Stimulated activated CD4-positive, alpha-beta T cell treated with anti-CD3 and anti-CD28 coated beads, Interleukin-1b, Interleukin-23, amount 100 ng/mL, for 24 hours (primary cell): ENCODE measurements at regions not wholly inside any gene's neighbourhood (a gene's known extent, or its start where the extent isn't known, plus 50 kb on each side); places are given as distances from the start of the nearest gene placed in this dataset.

Experiments used
- DNase-seq, 4 experiments: peaks; one replicate each; pipeline ENCODE4 v3.0.0-alpha.2; 2020; ENCODE audit warnings: low read depth in 4 of 4, low spot score in 1 of 4

DNA sequence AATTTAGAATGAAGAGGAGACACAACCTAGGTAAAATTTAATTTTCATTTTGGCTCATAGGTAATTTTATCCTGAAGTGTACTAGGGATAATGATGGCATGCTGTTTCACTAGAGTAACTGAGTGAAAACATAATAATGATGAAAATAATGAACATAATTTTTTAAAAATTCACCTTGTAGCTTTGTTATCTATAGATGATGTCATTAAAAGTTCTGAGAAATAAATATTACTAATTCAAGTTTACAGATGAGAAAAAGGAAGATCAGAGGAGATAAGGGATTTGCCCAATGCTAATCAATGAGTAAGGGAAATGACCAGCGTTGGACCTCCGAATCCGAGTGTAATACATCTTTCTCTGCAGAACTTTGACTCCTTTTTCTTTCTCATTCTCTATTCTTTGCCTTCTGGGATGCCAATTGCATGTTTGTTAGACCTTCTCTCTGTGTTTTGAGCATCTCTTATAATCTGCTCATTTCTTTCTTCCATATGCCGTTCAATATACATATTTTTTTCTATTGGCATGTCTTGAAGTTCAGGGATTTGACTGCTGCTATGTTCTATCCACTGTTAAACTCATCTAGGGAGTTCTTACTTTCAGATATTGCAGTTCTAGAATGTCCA is 186.5 kb downstream of the SNX19 start:
- DNase-seq: no peak

DNA sequence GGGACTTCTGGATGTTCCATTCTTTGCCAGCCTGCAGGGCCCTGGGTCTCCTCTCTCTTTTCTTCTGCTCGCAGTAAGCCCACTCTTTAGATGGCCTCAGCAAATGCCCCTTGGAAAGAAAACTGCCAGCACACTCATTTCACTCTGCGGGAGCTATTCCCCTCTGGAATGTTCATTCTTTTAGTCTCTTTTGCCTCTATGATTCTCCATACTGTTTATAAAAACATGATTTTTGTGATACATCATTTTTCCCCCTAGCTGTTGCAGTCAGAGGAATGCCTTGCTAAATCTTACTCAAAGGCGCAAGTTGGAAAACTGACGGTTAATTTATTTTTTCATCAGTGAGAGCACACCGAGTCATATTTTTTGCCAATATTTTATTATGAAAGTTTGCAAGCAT is 184.9 kb downstream of the SNX19 start:
- no peak for DNase-seq

GRCh38 chr11:130732476-130732875 is 183.8 kb downstream of the SNX19 start:
- DNase-seq: no peak

- DNase-seq: no peak
These were observed 179.0 kb downstream of the SNX19 start for GRCh38 chr11:130737041-130737830.

DNA sequence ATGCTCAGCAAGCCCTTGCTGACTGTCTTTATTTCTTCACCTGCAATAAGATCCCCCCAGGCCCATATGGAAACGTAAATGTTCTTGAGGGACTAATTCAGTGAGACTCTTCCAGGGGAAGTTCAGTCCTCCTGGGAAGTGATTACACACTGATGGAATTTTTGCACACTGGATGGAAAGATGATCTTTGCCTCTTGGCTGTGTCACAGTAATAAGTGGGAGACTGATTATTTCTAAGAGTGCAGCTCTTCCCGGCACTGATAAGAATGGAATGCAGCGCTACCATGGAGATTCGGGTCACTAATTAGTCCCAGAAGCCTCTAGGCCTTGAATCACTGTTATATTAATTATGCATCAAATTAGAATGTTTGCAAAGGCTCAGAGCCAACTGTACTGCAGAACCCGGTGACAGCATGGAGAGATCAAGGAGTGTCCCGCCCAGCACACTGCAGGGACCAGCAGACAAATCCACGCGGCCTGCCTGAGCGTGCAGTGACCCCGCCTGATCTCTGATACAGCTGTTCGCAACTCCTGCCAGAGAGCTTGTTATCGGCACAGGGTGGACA is 178.3 kb downstream of the SNX19 start:
- no peak for DNase-seq

GRCh38 chr11:130738611-130739010 is 177.7 kb downstream of the SNX19 start:
- no peak for DNase-seq

GRCh38 chr11:130740819-130741218 is 175.5 kb downstream of the SNX19 start:
- no peak for DNase-seq

DNA sequence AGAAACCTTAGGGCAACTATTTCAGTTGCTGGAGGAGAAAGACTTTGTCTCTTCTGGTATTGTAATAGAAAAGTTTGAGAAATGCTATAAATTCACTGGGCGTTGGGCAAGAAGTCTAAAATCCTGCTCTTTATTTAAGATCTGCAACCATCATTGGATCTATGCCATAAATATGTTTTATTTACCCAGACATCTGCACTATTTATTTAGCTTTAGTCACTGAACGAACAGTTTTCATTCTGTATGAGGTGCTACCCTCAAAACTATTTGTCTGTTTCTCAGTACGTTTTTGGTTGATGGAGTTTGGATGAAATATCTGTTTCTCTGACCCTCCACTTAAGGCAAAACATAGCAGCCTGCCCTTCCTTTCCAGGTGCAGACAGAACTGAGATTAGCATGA is 171.5 kb downstream of the SNX19 start:
- DNase-seq: no peak

DNA sequence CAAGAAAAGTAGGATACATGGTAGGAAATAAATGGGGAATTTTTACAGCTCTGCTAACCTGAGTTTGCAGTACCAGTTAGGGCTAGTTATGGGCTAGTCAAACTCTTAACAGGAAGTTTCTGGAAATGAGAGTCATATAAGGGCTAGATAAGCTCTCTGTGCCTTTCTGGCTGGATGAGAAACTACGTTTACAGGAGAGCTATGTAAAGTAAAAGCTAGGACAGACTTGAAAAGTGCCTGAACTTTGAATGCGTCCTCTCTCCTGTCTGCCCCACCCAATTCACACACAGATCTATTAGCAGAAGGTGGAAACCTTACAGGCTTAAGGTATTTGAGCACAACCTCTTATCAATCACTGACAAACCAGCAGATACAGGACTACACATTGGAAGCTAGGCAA is 167.1 kb downstream of the SNX19 start:
- no peak for DNase-seq

- no peak for DNase-seq
These were observed 155.7 kb downstream of the SNX19 start for GRCh38 chr11:130760515-130761125.

- no peak for DNase-seq
These were observed 154.6 kb downstream of the SNX19 start for GRCh38 chr11:130761560-130762220.

GRCh38 chr11:130762638-130763037 is 153.6 kb downstream of the SNX19 start:
- no peak for DNase-seq

DNA sequence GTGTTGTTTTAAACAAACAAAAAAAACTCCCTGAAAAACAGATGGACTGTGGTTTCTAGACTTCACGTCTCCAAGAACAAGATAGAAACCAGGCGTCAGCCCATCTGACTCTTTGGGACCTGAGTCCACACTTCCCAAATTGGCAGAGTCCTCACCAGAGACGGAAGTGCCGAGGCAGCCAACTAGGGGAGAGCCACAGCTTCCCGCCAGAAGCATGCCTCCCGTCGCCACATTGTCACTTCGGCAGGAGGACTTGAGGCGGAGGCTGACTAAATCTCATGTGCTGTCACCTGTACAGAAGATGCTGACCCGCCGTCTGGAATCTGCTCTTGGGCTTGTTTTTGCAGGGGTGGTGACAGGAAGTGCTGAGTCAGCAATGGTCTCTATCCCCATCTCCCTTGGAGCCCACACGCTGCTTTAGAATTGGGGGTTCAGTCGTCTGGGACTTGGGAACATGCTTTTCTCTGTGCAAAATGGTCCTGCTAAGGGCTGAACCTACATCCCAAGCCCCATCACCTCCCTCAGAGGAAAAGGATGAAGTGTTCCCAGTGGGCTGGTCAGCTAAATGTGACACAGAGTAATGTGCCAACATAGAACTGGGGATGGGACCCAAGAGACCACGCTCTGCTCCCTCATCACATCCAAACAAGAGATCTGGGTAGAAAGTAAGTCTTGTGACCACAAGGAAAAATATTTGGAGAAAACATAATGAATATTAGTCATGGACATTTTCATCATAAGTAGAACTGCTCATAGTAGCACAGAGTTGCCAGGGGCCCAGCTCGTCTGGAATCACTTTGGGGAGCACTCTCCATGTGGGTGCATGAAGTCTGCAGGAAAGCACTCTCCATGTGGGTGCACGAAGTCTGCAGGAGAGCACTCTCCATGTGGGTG is 152.9 kb downstream of the SNX19 start:
- DNase-seq: no peak

DNA sequence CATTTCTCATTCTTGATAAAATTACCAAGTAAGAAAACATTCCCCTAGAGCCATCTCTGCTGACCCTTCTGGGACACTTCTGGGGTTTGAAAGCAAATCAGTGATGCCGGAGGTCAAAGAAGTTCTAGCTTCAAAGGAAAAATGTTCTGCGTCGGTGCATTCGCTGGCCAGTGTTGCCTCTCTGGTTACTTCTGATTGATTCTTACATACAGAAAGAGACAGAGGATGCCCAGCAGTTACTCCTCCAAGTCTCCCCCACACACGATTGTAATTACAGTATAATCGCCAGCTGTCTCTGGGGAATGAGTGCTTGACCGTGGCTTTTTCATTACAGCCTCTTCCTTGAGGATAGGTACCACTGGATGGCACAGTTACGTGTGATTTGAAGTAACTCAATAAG is 150.9 kb downstream of the SNX19 start:
- no peak for DNase-seq

DNA sequence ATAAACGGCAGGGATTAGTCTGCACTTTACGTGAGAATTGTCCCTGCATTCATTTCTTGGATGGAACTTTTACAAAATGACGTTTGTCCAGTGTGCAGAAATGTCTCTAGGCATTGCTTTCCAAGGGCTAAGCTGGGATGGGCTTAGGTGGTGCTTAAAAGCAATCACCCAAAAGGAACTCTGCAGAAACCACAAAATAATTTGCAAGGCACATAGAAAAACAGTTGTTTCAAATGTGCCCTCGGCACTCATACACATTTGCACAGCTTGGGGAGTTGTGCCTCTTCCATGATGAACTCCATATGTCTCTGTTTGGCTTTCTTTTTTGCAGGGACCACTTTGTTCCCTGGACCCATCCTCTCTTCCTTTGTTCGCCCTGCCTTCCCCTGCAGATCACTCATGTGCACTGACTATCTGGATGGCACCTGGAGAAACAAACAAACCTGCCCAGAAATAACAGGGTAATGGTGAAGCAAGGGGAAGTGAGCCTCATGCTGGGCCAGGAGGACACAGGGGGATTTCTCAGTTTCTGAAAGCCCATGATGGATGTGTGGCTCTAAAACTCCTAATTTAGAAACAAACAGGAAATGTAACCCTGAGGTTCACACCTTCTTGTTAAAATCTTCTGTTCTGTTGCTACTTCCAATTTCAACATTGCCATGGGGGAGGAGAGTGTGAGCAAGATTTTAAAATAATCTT is 150.2 kb downstream of the SNX19 start:
- DNase-seq: no peak

DNA sequence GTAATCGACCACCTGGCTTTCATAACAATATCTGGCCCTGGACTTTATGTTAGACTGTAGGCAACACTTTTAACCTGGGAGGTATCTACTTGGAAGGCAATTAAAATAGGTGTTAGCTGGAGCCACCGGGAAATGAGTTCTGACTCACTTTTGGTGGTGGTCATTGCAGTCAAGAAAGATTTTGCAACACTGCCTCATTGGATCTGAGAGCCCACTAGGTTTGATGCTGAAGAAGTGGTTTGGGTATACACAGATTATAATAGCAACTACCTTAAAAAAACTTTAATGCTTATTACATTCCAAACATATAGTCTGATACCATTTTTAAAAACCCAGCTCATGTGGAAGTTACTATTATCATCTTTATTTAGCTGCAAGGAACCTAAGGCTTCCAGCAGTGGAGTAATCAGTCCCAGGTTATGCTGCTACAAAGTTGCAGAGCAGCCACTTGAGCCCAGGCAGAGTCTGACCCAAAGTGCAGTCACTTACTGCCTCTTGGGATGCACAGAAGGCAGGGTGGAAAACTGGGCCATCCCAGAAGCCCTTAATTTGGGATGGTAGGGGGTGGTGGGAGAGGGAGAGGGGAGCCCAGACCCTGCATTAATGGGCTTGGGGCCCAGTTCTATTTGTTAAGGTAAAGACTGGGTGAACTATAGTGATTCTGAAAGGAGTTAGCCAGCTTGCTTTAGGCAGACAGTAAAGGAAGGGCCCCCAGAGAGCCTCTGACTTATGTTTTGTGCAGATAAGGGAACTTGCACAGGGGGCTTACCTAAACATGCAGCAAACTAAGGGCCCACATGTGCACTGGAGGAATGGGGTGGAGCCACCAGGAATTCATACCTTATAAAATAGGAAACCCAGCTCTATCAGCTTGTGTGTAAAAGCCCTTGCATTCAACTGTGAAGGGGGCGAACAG is 149.4 kb downstream of the SNX19 start:
- no peak for DNase-seq

DNA sequence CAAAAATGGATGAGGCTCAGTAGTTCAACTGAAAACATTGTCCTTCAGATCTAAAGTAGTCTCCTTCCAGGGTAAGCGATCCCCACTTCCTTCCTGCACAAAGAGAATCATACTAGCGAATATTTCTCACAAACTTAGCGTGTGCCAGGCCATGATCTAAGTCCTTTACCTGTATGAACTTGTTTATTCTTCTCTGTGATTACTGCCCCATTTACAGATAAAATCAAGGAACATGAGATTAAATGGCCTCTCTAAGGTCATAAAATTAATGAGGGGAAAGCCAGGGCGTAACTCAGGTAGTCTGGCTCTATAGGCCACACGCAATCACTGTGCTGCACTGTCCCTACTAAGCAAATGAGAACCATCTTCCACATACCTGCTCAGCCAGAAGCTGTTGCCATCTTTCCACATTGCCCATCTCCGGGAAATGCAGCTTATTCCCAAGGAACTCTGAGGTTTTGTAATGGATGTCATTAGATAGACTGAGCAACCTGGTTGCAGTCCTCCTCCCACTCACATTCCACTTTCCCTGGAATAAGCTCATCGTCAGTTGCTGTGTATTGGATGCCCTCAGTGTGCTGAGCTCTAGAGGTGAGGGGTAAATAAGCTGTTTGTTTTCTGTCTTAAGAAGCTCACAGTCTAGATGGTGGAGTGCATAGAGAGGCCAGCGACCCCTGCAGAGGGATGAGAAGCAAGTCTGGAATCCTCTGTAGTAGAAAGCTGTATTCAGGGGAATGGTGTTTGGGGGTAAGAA is 146.3 kb downstream of the SNX19 start:
- DNase-seq: no peak

GRCh38 chr11:130771708-130772107 is 144.6 kb downstream of the SNX19 start:
- no peak for DNase-seq
